ENCODE measurements at regions not wholly inside any gene's neighbourhood (a gene's known extent, or its start where the extent isn't known, plus 50 kb on each side); places are given as distances from the start of the nearest gene placed in this dataset.

- TF ChIP-seq CTCF (IDR thresholded peaks at IDR 0.05; ENCODE audit: borderline replicate concordance, extremely low read depth, low read length, poor library complexity, severe bottlenecking) (no peak), EZH2 (IDR thresholded peaks at IDR 0.05; ENCODE audit: borderline replicate concordance, low read depth, low read length, severe bottlenecking) (no peak)
These were observed 99.5 kb upstream of the TMCC3 start for GRCh38 chr12:94749890-94750289.
